SU-DHL-6 (cell line): ENCODE measurements at regions not wholly inside any gene's neighbourhood (a gene's known extent, or its start where the extent isn't known, plus 50 kb on each side); places are given as distances from the start of the nearest gene placed in this dataset.

Source experiments
- H2AFZ ChIP-seq: fragments of 200-600 bp; sonication (generic); 2 replicates; pipeline ENCODE4 v1.6.1; 2014; ENCODE audit warnings: low read depth, mild to moderate bottlenecking, moderate library complexity, mixed read lengths, antibody characterized with exemption, low read length; ENCODE audit not compliant: severe bottlenecking
- H3F3A ChIP-seq: fragments of 200-600 bp; shearing (Covaris generic); 2 replicates; pipeline ENCODE4 v1.6.0; 2016; ENCODE audit warnings: antibody characterized with exemption, mild to moderate bottlenecking; ENCODE audit not compliant: insufficient read depth
- H3K27ac ChIP-seq: fragments of 200-600 bp; sonication (generic); 2 replicates; pipeline ENCODE4 v1.5.1; 2016; ENCODE audit warnings: low read depth, mild to moderate bottlenecking, low read length, moderate library complexity, mixed read lengths
- H3K27me3 ChIP-seq: fragments of 200-600 bp; sonication (generic), shearing (Covaris generic); 2 replicates; pipeline ENCODE4 v1.6.0; 2014; ENCODE audit warnings: mild to moderate bottlenecking, low read length
- H3K36me3 ChIP-seq: fragments of 200-600 bp; sonication (generic); 2 replicates; pipeline ENCODE4 v1.6.1; 2014; ENCODE audit warnings: mild to moderate bottlenecking, low read length, mixed read lengths
- H3K4me2 ChIP-seq: fragments of 300-600, 200-600 bp; shearing (Covaris generic), sonication (generic); 2 replicates; pipeline ENCODE4 v1.6.0; 2014; ENCODE audit warnings: low read length, low read depth, mild to moderate bottlenecking; ENCODE audit not compliant: poor library complexity, severe bottlenecking
- H3K4me3 ChIP-seq: fragments of 200-600 bp; sonication (generic); 2 replicates; pipeline ENCODE4 v1.5.1; 2014; ENCODE audit warnings: antibody characterized with exemption, low read length, mild to moderate bottlenecking, mixed read lengths; ENCODE audit not compliant: insufficient read depth, poor library complexity, severe bottlenecking
- H3K79me2 ChIP-seq: fragments of 200-600 bp; sonication (generic); 2 replicates; pipeline ENCODE4 v1.6.1; 2014; ENCODE audit warnings: mild to moderate bottlenecking, low read length, moderate library complexity; ENCODE audit not compliant: insufficient read depth
- H3K9ac ChIP-seq: fragments of 200-600 bp; sonication (generic); 2 replicates; pipeline ENCODE4 v1.7.0; 2014; ENCODE audit warnings: mild to moderate bottlenecking, low read length
- H3K9me2 ChIP-seq: fragments of 200-600 bp; sonication (generic); replicated peaks from 2 replicates; pipeline ENCODE4 v1.6.1; 2014; ENCODE audit warnings: low read length; ENCODE audit not compliant: insufficient read depth
- H3K9me3 ChIP-seq: fragments of 200-600 bp; sonication (generic); 2 replicates; pipeline ENCODE4 v1.6.1; 2014; ENCODE audit warnings: low read length, mixed read lengths; ENCODE audit not compliant: insufficient read depth
- H4K20me1 ChIP-seq: fragments of 200-600 bp; sonication (generic); 2 replicates; pipeline ENCODE4 v1.6.1; 2014; ENCODE audit warnings: low read depth, mild to moderate bottlenecking, antibody characterized with exemption, low read length, moderate library complexity, mixed read lengths
- EZH2phosphoT487 ChIP-seq: fragments of 200-600 bp; sonication (generic), shearing (Covaris generic); conservative IDR thresholded peaks from 2 replicates; pipeline ENCODE4 v1.6.1; 2018; ENCODE audit warnings: mild to moderate bottlenecking, antibody characterized with exemption, low read length, moderate library complexity, mixed read lengths
- TF ChIP-seq, protein P1 (sequence below): fragments of 200-600 bp; sonication (generic); IDR thresholded peaks from one replicate; pipeline ENCODE4 v1.5.1; 2017; ENCODE audit warnings: antibody characterized with exemption, mild to moderate bottlenecking, low read length, moderate library complexity; ENCODE audit not compliant: insufficient read depth, poor library complexity, severe bottlenecking

DNA sequence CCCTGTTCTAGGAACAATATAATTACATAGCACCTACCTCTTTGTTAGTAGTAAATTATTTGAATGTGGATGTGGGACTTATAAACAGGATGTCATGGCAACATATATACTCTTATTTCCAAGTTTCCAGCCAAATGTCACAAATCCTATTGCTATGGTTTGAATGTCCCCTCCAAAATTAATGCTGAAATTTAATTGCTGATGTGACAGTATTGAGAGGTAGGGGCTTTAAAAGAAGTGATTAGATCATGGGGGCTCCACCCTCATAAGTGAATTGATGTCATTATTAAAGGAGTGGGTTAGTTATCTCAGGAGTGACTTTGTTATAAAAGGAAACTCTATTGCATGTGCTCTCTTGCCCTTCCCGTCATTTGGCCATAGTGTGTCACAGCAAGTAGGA lies 164.2 kb upstream of the ATF7IP start:
- H3K9ac ChIP-seq = no peak overlapping the region
- H3K27me3 ChIP-seq = no peaks in the 10 kb centered on the region
- no peaks in the 10 kb centered on the region for H3F3A ChIP-seq
- H3K79me2 ChIP-seq = no peaks in the 10 kb centered on the region
- H3K27ac ChIP-seq = no peak overlapping the region
- H3K9me2 ChIP-seq = no peaks in the 10 kb centered on the region
- H4K20me1 ChIP-seq = no peaks in the 10 kb centered on the region
- H3K4me2 ChIP-seq = no peak overlapping the region
- no peak for TF ChIP-seq EZH2phosphoT487
- TF ChIP-seq, protein P1, sequence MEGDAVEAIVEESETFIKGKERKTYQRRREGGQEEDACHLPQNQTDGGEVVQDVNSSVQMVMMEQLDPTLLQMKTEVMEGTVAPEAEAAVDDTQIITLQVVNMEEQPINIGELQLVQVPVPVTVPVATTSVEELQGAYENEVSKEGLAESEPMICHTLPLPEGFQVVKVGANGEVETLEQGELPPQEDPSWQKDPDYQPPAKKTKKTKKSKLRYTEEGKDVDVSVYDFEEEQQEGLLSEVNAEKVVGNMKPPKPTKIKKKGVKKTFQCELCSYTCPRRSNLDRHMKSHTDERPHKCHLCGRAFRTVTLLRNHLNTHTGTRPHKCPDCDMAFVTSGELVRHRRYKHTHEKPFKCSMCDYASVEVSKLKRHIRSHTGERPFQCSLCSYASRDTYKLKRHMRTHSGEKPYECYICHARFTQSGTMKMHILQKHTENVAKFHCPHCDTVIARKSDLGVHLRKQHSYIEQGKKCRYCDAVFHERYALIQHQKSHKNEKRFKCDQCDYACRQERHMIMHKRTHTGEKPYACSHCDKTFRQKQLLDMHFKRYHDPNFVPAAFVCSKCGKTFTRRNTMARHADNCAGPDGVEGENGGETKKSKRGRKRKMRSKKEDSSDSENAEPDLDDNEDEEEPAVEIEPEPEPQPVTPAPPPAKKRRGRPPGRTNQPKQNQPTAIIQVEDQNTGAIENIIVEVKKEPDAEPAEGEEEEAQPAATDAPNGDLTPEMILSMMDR = no peak
- no peaks in the 10 kb centered on the region for H3K36me3 ChIP-seq
- H3K9me3 ChIP-seq = no peaks in the 10 kb centered on the region
- H2AFZ ChIP-seq = no peak overlapping the region
- no peak overlapping the region for H3K4me3 ChIP-seq

DNA sequence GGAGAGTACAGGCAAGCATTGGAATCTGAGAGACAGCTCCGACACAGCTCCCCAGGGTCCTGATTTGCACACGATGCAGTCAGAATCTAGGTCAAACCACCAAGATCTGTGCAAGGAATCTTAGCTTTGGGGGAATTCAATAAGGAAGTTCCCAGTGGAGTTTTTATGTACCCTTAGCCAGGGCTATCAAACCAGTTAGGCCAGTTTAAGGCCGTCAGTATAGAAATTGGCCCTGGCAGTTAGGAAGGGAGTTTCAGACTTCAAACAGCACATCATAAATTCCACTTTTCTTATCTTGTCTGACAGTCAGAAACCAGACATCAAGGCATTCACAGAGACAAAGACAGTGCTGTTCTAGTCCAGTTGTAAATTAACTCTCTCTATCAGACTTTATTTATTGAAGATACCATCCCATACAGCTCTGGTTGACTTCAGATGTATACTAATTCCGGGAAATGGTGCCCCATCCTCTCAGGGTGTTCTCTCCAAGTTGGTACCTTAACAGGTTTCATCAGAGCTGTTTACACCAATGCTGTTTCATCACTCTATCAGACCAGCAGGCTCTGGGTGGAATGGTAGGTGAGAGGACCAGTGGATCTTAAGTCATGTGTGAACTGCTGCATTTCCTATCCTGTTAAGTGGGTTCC lies 157.5 kb upstream of the ATF7IP start:
- TF ChIP-seq EZH2phosphoT487 = no peak
- TF ChIP-seq, protein P1 = no peak
- H3F3A ChIP-seq = no peaks in the 10 kb centered on the region
- H3K4me3 ChIP-seq = no peak overlapping the region
- no peak overlapping the region for H3K9ac ChIP-seq
- no peak overlapping the region for H2AFZ ChIP-seq
- no peaks in the 10 kb centered on the region for H3K9me3 ChIP-seq
- H3K27me3 ChIP-seq = no peaks in the 10 kb centered on the region
- H3K79me2 ChIP-seq = no peaks in the 10 kb centered on the region
- H3K27ac ChIP-seq = no peak overlapping the region
- no peaks in the 10 kb centered on the region for H4K20me1 ChIP-seq
- no peaks in the 10 kb centered on the region for H3K9me2 ChIP-seq
- no peaks in the 10 kb centered on the region for H3K36me3 ChIP-seq
- H3K4me2 ChIP-seq = no peak overlapping the region

DNA sequence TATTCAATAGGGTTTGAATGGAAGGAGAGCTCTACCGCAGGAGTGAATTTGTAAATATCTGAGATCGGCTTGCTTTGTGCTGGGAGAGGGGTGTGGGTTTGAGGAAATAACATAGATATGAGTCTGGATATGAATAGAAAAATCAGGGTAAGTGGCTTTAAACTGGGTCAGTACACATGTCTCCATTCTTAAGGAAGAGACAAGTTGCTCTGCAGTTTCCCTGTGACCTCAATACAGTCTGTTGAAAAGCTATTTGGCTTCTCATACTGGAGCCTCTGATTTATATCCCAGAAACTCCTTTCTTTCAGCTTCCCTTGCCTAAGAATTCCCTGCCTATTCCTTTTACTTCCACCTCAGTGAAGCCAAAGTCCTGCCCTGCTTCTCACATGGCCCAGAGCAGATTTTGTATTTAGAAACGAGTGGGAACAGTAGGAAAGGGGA lies 153.5 kb upstream of the ATF7IP start:
- H3F3A ChIP-seq = no peaks in the 10 kb centered on the region
- no peaks in the 10 kb centered on the region for H3K9me3 ChIP-seq
- TF ChIP-seq, protein P1 = no peak
- no peak for TF ChIP-seq EZH2phosphoT487
- no peaks in the 10 kb centered on the region for H3K27me3 ChIP-seq
- H3K4me2 ChIP-seq = no peak overlapping the region
- H2AFZ ChIP-seq = no peak overlapping the region
- no peak overlapping the region for H3K4me3 ChIP-seq
- no peaks in the 10 kb centered on the region for H4K20me1 ChIP-seq
- H3K36me3 ChIP-seq = no peaks in the 10 kb centered on the region
- no peak overlapping the region for H3K27ac ChIP-seq
- no peaks in the 10 kb centered on the region for H3K79me2 ChIP-seq
- no peak overlapping the region for H3K9ac ChIP-seq
- H3K9me2 ChIP-seq = no peaks in the 10 kb centered on the region
